ENCODE measurements at regions not wholly inside any gene's neighbourhood (a gene's known extent, or its start where the extent isn't known, plus 50 kb on each side); places are given as distances from the start of the nearest gene placed in this dataset.

- no peak for DNase-seq
Measured at GRCh38 chr13:50365408-50366391, 350.5 kb downstream of the KCNRG start.

GRCh38 chr13:50366488-50367174 is 351.4 kb downstream of the KCNRG start:
- no peak for DNase-seq

GRCh38 chr13:50369646-50370045 is 354.4 kb downstream of the KCNRG start:
- DNase-seq = no peak

- no peak for DNase-seq
Measured at GRCh38 chr13:50370303-50370950, 355.2 kb downstream of the KCNRG start.

- no peak for DNase-seq
Measured at GRCh38 chr13:50374517-50374916, 359.3 kb downstream of the KCNRG start.

GRCh38 chr13:50375792-50376191 is 360.5 kb downstream of the KCNRG start:
- DNase-seq = no peak

- no peak for DNase-seq
Measured at GRCh38 chr13:50376895-50377575, 361.8 kb downstream of the KCNRG start.

- DNase-seq = no peak
Measured at GRCh38 chr13:50377726-50378270, 362.6 kb downstream of the KCNRG start.

GRCh38 chr13:50378509-50379044 is 363.3 kb downstream of the KCNRG start:
- DNase-seq = no peak

- no peak for DNase-seq
Measured at GRCh38 chr13:50379584-50379983, 364.3 kb downstream of the KCNRG start.

GRCh38 chr13:50380905-50381304 is 365.7 kb downstream of the KCNRG start:
- DNase-seq = no peak

GRCh38 chr13:50382511-50382910 is 367.3 kb downstream of the KCNRG start:
- DNase-seq = no peak

- DNase-seq = no peak
Measured at GRCh38 chr13:50382951-50383350, 367.7 kb downstream of the KCNRG start.

- no peak for DNase-seq
Measured at GRCh38 chr13:50384724-50385123, 369.5 kb downstream of the KCNRG start.

- no peak for DNase-seq
Measured at GRCh38 chr13:50386541-50387050, 371.4 kb downstream of the KCNRG start.

GRCh38 chr13:50387051-50387581 is 371.9 kb downstream of the KCNRG start:
- DNase-seq = no peak

GRCh38 chr13:50388481-50388880 is 373.2 kb downstream of the KCNRG start:
- no peak for DNase-seq

GRCh38 chr13:50389726-50390125 is 374.5 kb downstream of the KCNRG start:
- DNase-seq = no peak

GRCh38 chr13:50390503-50391248 is 375.4 kb downstream of the KCNRG start:
- no peak for DNase-seq

- no peak for DNase-seq
Measured at GRCh38 chr13:50392977-50393376, 377.7 kb downstream of the KCNRG start.

- DNase-seq = no peak
Measured at GRCh38 chr13:50393628-50394027, 378.4 kb downstream of the KCNRG start.
